IMR-90 (cell line): ENCODE measurements at regions not wholly inside any gene's neighbourhood (a gene's known extent, or its start where the extent isn't known, plus 50 kb on each side); places are given as distances from the start of the nearest gene placed in this dataset.

ENCODE experiments used
- ATAC-seq: fragments of 200-7000 bp; cut with Tn5 transposase; 2 replicates; pipeline ENCODE4 v1.9.1; 2020; ENCODE audit warnings: low read depth, mild to moderate bottlenecking, moderate library complexity
- BruUV-seq: library from RNA; stranded (reverse); fragments of 400-500 nt; replicated peaks from 2 replicates; lab custom pipeline; 2021; lab: Mats Ljungman, UMichigan
- CTCF ChIA-PET: fragments of 300-600 bp; formaldehyde crosslinking; extraction: SDS; loops from one replicate; lab custom pipeline; 2021; ENCODE audit warnings: antibody characterized with exemption; lab: Yijun Ruan, JAX
- POLR2A ChIA-PET: fragments of 300-600 bp; sonication (Branson Sonifier 250); formaldehyde crosslinking; loops from one replicate; lab custom pipeline; 2022; ENCODE audit warnings: antibody characterized with exemption; ENCODE audit not compliant: unreplicated experiment; lab: Charles Lee
- DNase-seq: peaks from one replicate; pipeline ENCODE4 v3.0.0; 2013
- H2AFZ ChIP-seq: replicated peaks from 2 replicates; pipeline ENCODE3; 2013; ENCODE audit warnings: low read length, mild to moderate bottlenecking; ENCODE audit not compliant: poor library complexity
- H2AK5ac ChIP-seq: 2 replicates; pipeline ENCODE4 v1.6.1; 2013; ENCODE audit warnings: low read depth, low read length, inconsistent platforms
- H2AK9ac ChIP-seq: replicated peaks from 2 replicates; pipeline ENCODE3; 2013; ENCODE audit warnings: mild to moderate bottlenecking, low read depth, low read length, moderate library complexity; ENCODE audit not compliant: poor library complexity
- H2BK120ac ChIP-seq: 2 replicates; pipeline ENCODE4 v1.6.1; 2013; ENCODE audit warnings: low read depth, low read length, inconsistent platforms
- H2BK15ac ChIP-seq: 3 replicates; pipeline ENCODE4 v1.6.1; 2013; ENCODE audit warnings: low read depth, low read length, inconsistent platforms
- H2BK20ac ChIP-seq: 2 replicates; pipeline ENCODE4 v1.6.1; 2013; ENCODE audit warnings: low read depth, mild to moderate bottlenecking, inconsistent platforms, low read length, moderate library complexity
- H2BK5ac ChIP-seq: 2 replicates; pipeline ENCODE4 v1.6.1; 2013; ENCODE audit warnings: mild to moderate bottlenecking, low read depth, low read length, inconsistent platforms; ENCODE audit not compliant: poor library complexity, severe bottlenecking
- H3K14ac ChIP-seq: replicated peaks from 2 replicates; pipeline ENCODE4 v1.6.1; 2013; ENCODE audit warnings: low read depth, low read length, inconsistent platforms
- H3K18ac ChIP-seq: 2 replicates; pipeline ENCODE4 v1.6.1; 2013; ENCODE audit warnings: low read depth, low read length, control low read depth
- H3K23ac ChIP-seq: 2 replicates; pipeline ENCODE4 v1.6.1; 2013; ENCODE audit warnings: low read depth, low read length, inconsistent platforms
- H3K27ac ChIP-seq: 2 replicates; pipeline ENCODE4 v1.5.1; 2013; ENCODE audit warnings: mild to moderate bottlenecking, control low read depth, low read length; ENCODE audit not compliant: insufficient read depth
- H3K27me3 ChIP-seq: 2 replicates; pipeline ENCODE4 v1.6.1; 2013; ENCODE audit warnings: low read length; ENCODE audit not compliant: control insufficient read depth, insufficient read depth
- H3K36me3 ChIP-seq: 2 replicates; pipeline ENCODE4 v1.6.1; 2013; ENCODE audit warnings: low read length, mixed read lengths; ENCODE audit not compliant: control insufficient read depth, insufficient read depth
- H3K4ac ChIP-seq: 2 replicates; pipeline ENCODE4 v1.6.1; 2013; ENCODE audit warnings: low read depth, low read length, inconsistent platforms
- H3K4me1 ChIP-seq: 2 replicates; pipeline ENCODE4 v1.6.1; 2013; ENCODE audit warnings: low read length, mixed read lengths; ENCODE audit not compliant: control insufficient read depth, insufficient read depth
- H3K4me2 ChIP-seq: 2 replicates; pipeline ENCODE4 v1.6.1; 2013; ENCODE audit warnings: low read depth, mild to moderate bottlenecking, control low read depth, low read length, moderate library complexity
- H3K4me3 ChIP-seq: 2 replicates; pipeline ENCODE4 v1.5.1; 2013; ENCODE audit warnings: low read depth, mild to moderate bottlenecking, control low read depth, low read length, moderate library complexity; ENCODE audit not compliant: insufficient read depth
- H3K56ac ChIP-seq: 2 replicates; pipeline ENCODE4 v1.6.1; 2013; ENCODE audit warnings: low read length, inconsistent platforms; ENCODE audit not compliant: insufficient read depth; ENCODE audit errors: extremely low read depth
- H3K79me1 ChIP-seq, 2 experiments: 2 replicates each; pipeline ENCODE4 v1.6.1; 2013; ENCODE audit warnings: low read length in 2 of 2, inconsistent platforms in 1 of 2, low read depth in 1 of 2
- H3K9ac ChIP-seq: 2 replicates; pipeline ENCODE4 v1.6.1; 2013; ENCODE audit warnings: low read depth, low read length, control low read depth
- H3K9me1 ChIP-seq: 2 replicates; pipeline ENCODE4 v1.6.1; 2013; ENCODE audit warnings: low read length, inconsistent platforms; ENCODE audit not compliant: insufficient read depth
- H3K9me3 ChIP-seq: 2 replicates; pipeline ENCODE4 v1.6.1; 2013; ENCODE audit warnings: low read length; ENCODE audit not compliant: control insufficient read depth, insufficient read depth
- H4K20me1 ChIP-seq: 2 replicates; pipeline ENCODE4 v1.6.1; 2013; ENCODE audit warnings: low read length, inconsistent platforms; ENCODE audit not compliant: insufficient read depth
- H4K5ac ChIP-seq: 2 replicates; pipeline ENCODE4 v1.6.1; 2013; ENCODE audit warnings: mild to moderate bottlenecking, low read depth, low read length, control low read depth
- H4K8ac ChIP-seq, 2 experiments: 2 replicates each; pipeline ENCODE4 v1.6.1; 2013; ENCODE audit warnings: low read depth in 2 of 2, low read length in 2 of 2, control low read depth in 1 of 2, inconsistent platforms in 1 of 2
- H4K91ac ChIP-seq: 2 replicates; pipeline ENCODE4 v1.6.1; 2013; ENCODE audit warnings: low read depth, low read length, inconsistent platforms; ENCODE audit not compliant: insufficient read depth
- CHD1 ChIP-seq: IDR thresholded peaks from 2 replicates; pipeline ENCODE4 v1.6.1; 2012; ENCODE audit warnings: low read depth, low read length, improper control_type of control experiment
- CTCF ChIP-seq: conservative IDR thresholded peaks from 2 replicates; pipeline ENCODE4 v1.5.1; 2012; ENCODE audit warnings: mild to moderate bottlenecking, low read depth, low read length, improper control_type of control experiment
- ELK1 ChIP-seq: fragments of 150-350 bp; IDR thresholded peaks from 2 replicates; pipeline ENCODE4 v1.6.1; 2016; ENCODE audit warnings: low read depth, mild to moderate bottlenecking, low read length, moderate library complexity, borderline replicate concordance
- FOS ChIP-seq: fragments of 150-350 bp; IDR thresholded peaks from 2 replicates; pipeline ENCODE4 v1.6.1; 2016; ENCODE audit warnings: low read depth, low read length
- MAZ ChIP-seq: IDR thresholded peaks from 2 replicates; pipeline ENCODE4 v1.6.1; 2012; ENCODE audit warnings: low read depth, mild to moderate bottlenecking, low read length, improper control_type of control experiment, moderate library complexity, borderline replicate concordance
- MXI1 ChIP-seq: IDR thresholded peaks from 2 replicates; pipeline ENCODE4 v1.6.1; 2012; ENCODE audit warnings: low read depth, mild to moderate bottlenecking, low read length, moderate library complexity, borderline replicate concordance
- NFE2L2 ChIP-seq: fragments of 150-350 bp; IDR thresholded peaks from 2 replicates; pipeline ENCODE4 v1.6.1; 2016; ENCODE audit warnings: low read depth, mild to moderate bottlenecking, low read length
- POLR2A ChIP-seq: IDR thresholded peaks from 2 replicates; pipeline ENCODE4 v1.6.1; 2012; ENCODE audit warnings: mild to moderate bottlenecking, low read depth, low read length
- RAD21 ChIP-seq: IDR thresholded peaks from 2 replicates; pipeline ENCODE4 v1.6.1; 2012; ENCODE audit warnings: low read length, improper control_type of control experiment
- RCOR1 ChIP-seq: IDR thresholded peaks from 2 replicates; pipeline ENCODE4 v1.6.1; 2012; ENCODE audit warnings: mild to moderate bottlenecking, low read length, improper control_type of control experiment; ENCODE audit not compliant: insufficient replicate concordance
- RFX5 ChIP-seq: IDR thresholded peaks from 2 replicates; pipeline ENCODE4 v1.8.0; 2012; ENCODE audit warnings: low read depth, mild to moderate bottlenecking, low read length, moderate library complexity
- USF2 ChIP-seq: fragments of 150-350 bp; IDR thresholded peaks from 2 replicates; pipeline ENCODE4 v1.6.1; 2017; ENCODE audit warnings: mild to moderate bottlenecking, antibody characterized with exemption, low read length, low read depth
- WGBS, 2 experiments: methylation state at CpG; one replicate each; pipeline versions ENCODE4 v1.1.5 to v1.1.7; 2013; ENCODE audit warnings: missing lambda C conversion rate in 2 of 2; ENCODE audit not compliant: insufficient read length in 1 of 2; ENCODE audit errors: extremely low coverage in 2 of 2; 5-methylcytosine and 5-hydroxymethylcytosine counted together
- dilution Hi-C: fragments of 300-500 bp; cut with HindIII; formaldehyde crosslinking; loops from one replicate; pipeline ENCODE4 v1.14.3; 2018; ENCODE audit warnings: low sequenced_read_pairs; ENCODE audit not compliant: unreplicated experiment
- in situ Hi-C: fragments of 300-500 bp; cut with MboI; formaldehyde crosslinking; loops from 3 replicates; pipeline ENCODE4 v1.14.3; 2019; ENCODE audit warnings: low sequenced_read_pairs, inconsistent platforms, mixed read lengths
- intact Hi-C: fragments of 100-400 bp; cut with micrococcal nuclease; formaldehyde crosslinking; loops from 2 replicates; pipeline ENCODE4 v1.10.0; 2022

- intact Hi-C loops = no loop called here
- in situ Hi-C loops = no loop called here
Measured at GRCh38 chr16:59905606-59906005, 1171.5 kb upstream of the GOT2 start.

More at GRCh38 chr16:59905606-59906005, 1171.5 kb upstream of the GOT2 start:
- no peaks in the 10 kb centered on the region for H3K9me1 ChIP-seq
- no peaks in the 10 kb centered on the region for H3K4me1 ChIP-seq
- no peak overlapping the region for H3K4me2 ChIP-seq
- no peaks in the 10 kb centered on the region; the same call in 1 of the 2 replicates for H3K9me3 ChIP-seq
- no peak overlapping the region for H3K14ac ChIP-seq
- H3K27ac ChIP-seq = no peak overlapping the region
- TF ChIP-seq NFE2L2 (no peak), USF2 (no peak), FOS (no peak), MXI1 (no peak), RAD21 (no peak), RFX5 (no peak), RCOR1 (no peak), MAZ (no peak), CHD1 (no peak), CTCF (no peak), POLR2A (no peak), ELK1 (no peak)
- ChIA-PET CTCF (no interaction called here), POLR2A (no interaction called here)
- no peak overlapping the region for H3K9ac ChIP-seq
- DNase-seq = no peak
- no peak overlapping the region for H2BK120ac ChIP-seq
- no peaks in the 10 kb centered on the region for H3K36me3 ChIP-seq
- no peak overlapping the region for H2BK5ac ChIP-seq
- no peak overlapping the region for H2AK5ac ChIP-seq
- H3K56ac ChIP-seq = no peak overlapping the region
- peak; percentile 79 for ATAC-seq
- no peak overlapping the region for H3K4me3 ChIP-seq
- H2BK20ac ChIP-seq = no peak overlapping the region
- H3K18ac ChIP-seq = no peak overlapping the region
- H4K20me1 ChIP-seq = no peaks in the 10 kb centered on the region
- dilution Hi-C loops = no loop called here
- H4K8ac ChIP-seq = no peak overlapping the region
- H2AFZ ChIP-seq = no peak overlapping the region
- no peaks in the 10 kb centered on the region for H3K79me1 ChIP-seq
- no peak overlapping the region for H4K5ac ChIP-seq
- no peaks in the 10 kb centered on the region for H3K27me3 ChIP-seq
- no peak overlapping the region for H2BK15ac ChIP-seq
- no TSS peak for BruUV-seq
- H4K91ac ChIP-seq = no peak overlapping the region
- H3K4ac ChIP-seq = no peak overlapping the region
- WGBS, 2 experiments = no CpG with 5 or more reads among the region's 6 CpGs
- no peak overlapping the region for H2AK9ac ChIP-seq
- no peak overlapping the region for H3K23ac ChIP-seq
